Activated CD4-positive, CD25-positive, alpha-beta regulatory T cell treated with anti-CD3 and anti-CD28 coated beads, Interleukin-2, amount 50 U/mL, for 24 hours (primary cell): ENCODE measurements at regions not wholly inside any gene's neighbourhood (a gene's known extent, or its start where the extent isn't known, plus 50 kb on each side); places are given as distances from the start of the nearest gene placed in this dataset.

ENCODE experiments used
- ATAC-seq, 2 donors: fragments of 150-1000 bp; cut with Tn5 transposase; one replicate each; pipeline ENCODE4 v1.10.0; 2021; ENCODE audit warnings: mild to moderate bottlenecking in 1 of 2, moderate library complexity in 1 of 2

- no peak for ATAC-seq
Observed at GRCh38 chr1:112783059-112783458, 67.9 kb upstream of the PPM1J start.

- no peak for ATAC-seq
Observed at GRCh38 chr1:112779665-112780526, 64.8 kb upstream of the PPM1J start.

GRCh38 chr1:112778137-112778536 is 63.0 kb upstream of the PPM1J start:
- no peak for ATAC-seq

GRCh38 chr1:112776688-112777087 is 61.6 kb upstream of the PPM1J start:
- no peak for ATAC-seq

GRCh38 chr1:112772781-112773180 is 57.6 kb upstream of the PPM1J start:
- ATAC-seq: no peak

- no peak for ATAC-seq
Observed at GRCh38 chr1:112770724-112771123, 55.6 kb upstream of the PPM1J start.

GRCh38 chr1:112769611-112770010 is 54.5 kb upstream of the PPM1J start:
- ATAC-seq: no peak

- no peak for ATAC-seq
Observed at GRCh38 chr1:112767646-112768045, 52.5 kb upstream of the PPM1J start.
